A549 (cell line): ENCODE measurements at regions not wholly inside any gene's neighbourhood (a gene's known extent, or its start where the extent isn't known, plus 50 kb on each side); places are given as distances from the start of the nearest gene placed in this dataset.

Source experiments
- ATAC-seq, 2 experiments: fragments of 200-7000 bp in 1 of 2; fragments of >200 bp in 1 of 2; cut with Nextera tagmentation in 1 of 2; cut with Tn5 transposase in 1 of 2; 3 replicates each; pipeline versions ENCODE4 v1.8.0 to v1.9.1; 2018 to 2020; ENCODE audit warnings: mild to moderate bottlenecking in 1 of 2, moderate library complexity in 1 of 2
- CTCF ChIA-PET: fragments of 300-600 bp; sonication (Branson Sonifier 250); formaldehyde crosslinking; extraction: SDS; loops from one replicate; lab custom pipeline; 2021; ENCODE audit warnings: antibody characterized with exemption, inconsistent platforms; lab: Yijun Ruan, JAX
- POLR2A ChIA-PET: fragments of 350-600 bp; formaldehyde crosslinking; extraction: SDS; loops from one replicate; lab custom pipeline; 2021; ENCODE audit warnings: antibody characterized with exemption, inconsistent platforms; lab: Yijun Ruan, JAX
- DNase-seq, 2 experiments: peaks; one replicate each; pipeline versions ENCODE4 v3.0.0 to v3.0.0-alpha.2; 2011 to 2016; ENCODE audit warnings: low read depth in 1 of 2, low spot score in 1 of 2
- FAIRE-seq: peaks from 2 replicates; lab custom pipeline; 2011; peaks lifted over from hg19 to GRCh38; lab: Jason Lieb, UNC
- H3K27ac ChIP-seq, 2 experiments: fragments of >200 bp; sonication (Bioruptor Twin); formaldehyde crosslinking; 3 replicates each; pipeline ENCODE4 v1.5.1; 2016 to 2017
- H3K4me1 ChIP-seq: fragments of >200 bp; sonication (Bioruptor Twin); formaldehyde crosslinking; 3 replicates; pipeline ENCODE4 v1.6.1; 2016
- H3K4me2 ChIP-seq: fragments of >200 bp; sonication (Bioruptor Twin); formaldehyde crosslinking; 3 replicates; pipeline ENCODE4 v1.6.1; 2016
- H3K4me3 ChIP-seq: fragments of >200 bp; sonication (Bioruptor Twin); formaldehyde crosslinking; 3 replicates; pipeline ENCODE4 v1.5.1; 2016
- H3K9me3 ChIP-seq: fragments of >200 bp; sonication (Bioruptor Twin); formaldehyde crosslinking; 3 replicates; pipeline ENCODE4 v1.6.1; 2016
- ATOH8 ChIP-seq: fragments of 250-450 bp; sonication (Bioruptor Pico); IDR thresholded peaks from 2 replicates; pipeline ENCODE4 v1.5.0; 2020; ENCODE audit warnings: low read depth, mild to moderate bottlenecking, moderate library complexity
- BCL3 ChIP-seq: fragments of >200 bp; sonication (Bioruptor Twin); formaldehyde crosslinking; IDR thresholded peaks from 3 replicates; pipeline ENCODE4 v1.6.1; 2016
- CBX2 ChIP-seq: fragments of 200-600 bp; sonication (generic); IDR thresholded peaks from 2 replicates; pipeline ENCODE4 v1.6.1; 2016; ENCODE audit warnings: low read depth, mild to moderate bottlenecking, borderline replicate concordance
- CEBPB ChIP-seq, 2 experiments: fragments of >200 bp in 1 of 2; sonication (Bioruptor Twin) in 1 of 2; formaldehyde crosslinking in 1 of 2; IDR thresholded peaks; 2 replicates each; pipeline ENCODE4 v1.6.1; 2012 to 2016
- E2F6 ChIP-seq: IDR thresholded peaks from 2 replicates; pipeline ENCODE4 v1.6.1; 2012; ENCODE audit warnings: low read depth, borderline replicate concordance
- FOSB ChIP-seq: fragments of 250-450 bp; sonication (Bioruptor Pico); IDR thresholded peaks from 2 replicates; pipeline ENCODE4 v1.5.0; 2020; ENCODE audit warnings: mild to moderate bottlenecking, moderate library complexity
- FOXS1 ChIP-seq: fragments of 250-450 bp; sonication (Bioruptor Pico); IDR thresholded peaks from 2 replicates; pipeline ENCODE4 v1.5.0; 2020; ENCODE audit warnings: mild to moderate bottlenecking, moderate library complexity
- HDAC2 ChIP-seq: fragments of 200-600 bp; sonication (generic); IDR thresholded peaks from 2 replicates; pipeline ENCODE4 v1.6.1; 2016
- JUN ChIP-seq, 2 experiments: fragments of >200 bp; sonication (Bioruptor Twin); formaldehyde crosslinking; IDR thresholded peaks; 2 replicates in 1 of 2; 3 replicates in 1 of 2; pipeline ENCODE4 v1.6.1; 2016 to 2017
- JUNB ChIP-seq: fragments of >200 bp; sonication (Bioruptor Twin); formaldehyde crosslinking; IDR thresholded peaks from 2 replicates; pipeline ENCODE4 v1.6.1; 2016
- KDM1A ChIP-seq: fragments of 200-600 bp; sonication (generic); IDR thresholded peaks from 2 replicates; pipeline ENCODE4 v1.6.1; 2016; ENCODE audit warnings: low read depth, mild to moderate bottlenecking
- KDM5A ChIP-seq: fragments of 200-600 bp; sonication (generic); IDR thresholded peaks from 2 replicates; pipeline ENCODE4 v1.6.1; 2016; ENCODE audit warnings: antibody characterized with exemption, mild to moderate bottlenecking
- MAZ ChIP-seq: fragments of 150-350 bp; IDR thresholded peaks from 2 replicates; pipeline ENCODE4 v1.6.1; 2014; ENCODE audit warnings: antibody characterized with exemption, low read depth, low read length, borderline replicate concordance
- NFE2L2 ChIP-seq: fragments of 150-350 bp; conservative IDR thresholded peaks from 2 replicates; pipeline ENCODE4 v1.6.1; 2014; ENCODE audit warnings: low read length
- NPAS2 ChIP-seq: fragments of 250-450 bp; sonication (Bioruptor Pico); IDR thresholded peaks from 2 replicates; pipeline ENCODE4 v1.8.0; 2022; ENCODE audit warnings: mild to moderate bottlenecking, moderate library complexity, borderline replicate concordance
- PBX3 ChIP-seq: IDR thresholded peaks from 2 replicates; pipeline ENCODE4 v1.6.1; 2012
- PHF8 ChIP-seq: fragments of 200-600 bp; sonication (generic); IDR thresholded peaks from 2 replicates; pipeline ENCODE4 v1.6.1; 2016; ENCODE audit warnings: low read depth, mild to moderate bottlenecking, antibody characterized with exemption, moderate library complexity, borderline replicate concordance
- POLR2A ChIP-seq: IDR thresholded peaks from 2 replicates; pipeline ENCODE4 v1.6.1; 2012; ENCODE audit warnings: mild to moderate bottlenecking, low read length
- POLR2AphosphoS2 ChIP-seq: conservative IDR thresholded peaks from 2 replicates; pipeline ENCODE4 v1.6.1; 2012; ENCODE audit warnings: low read length, improper control_type of control experiment, inconsistent platforms
- RNF2 ChIP-seq: fragments of 200-600 bp; sonication (generic); IDR thresholded peaks from 2 replicates; pipeline ENCODE4 v1.6.1; 2016; ENCODE audit warnings: low read depth, mild to moderate bottlenecking, antibody characterized with exemption, moderate library complexity, borderline replicate concordance
- SMC3 ChIP-seq: fragments of >200 bp; sonication (Bioruptor Twin); formaldehyde crosslinking; IDR thresholded peaks from 3 replicates; pipeline ENCODE4 v1.6.1; 2018; ENCODE audit warnings: inconsistent platforms
- SREBF2 ChIP-seq: fragments of 450-650 bp; IDR thresholded peaks from 2 replicates; pipeline ENCODE4 v1.6.1; 2014; ENCODE audit warnings: mild to moderate bottlenecking, moderate library complexity
- ZFP36 ChIP-seq: fragments of 450-650 bp; IDR thresholded peaks from 2 replicates; pipeline ENCODE4 v1.6.1; 2014; ENCODE audit warnings: borderline replicate concordance; ENCODE audit not compliant: partially characterized antibody
- ZNF302 ChIP-seq: fragments of 250-450 bp; sonication (Bioruptor Pico); IDR thresholded peaks from 2 replicates; pipeline ENCODE4 v1.9.0; 2021; ENCODE audit warnings: inconsistent platforms, mild to moderate bottlenecking, moderate library complexity
- WGBS: methylation state at CpG from one replicate; pipeline ENCODE4 v1.1.6; 2017; ENCODE audit errors: missing lambda C conversion rate; 5-methylcytosine and 5-hydroxymethylcytosine counted together

GRCh38 chr16:55225972-55226542 lies 97.9 kb upstream of the IRX6 start:
- CTCF ChIA-PET, result no interaction called here
- POLR2A ChIA-PET, result no interaction called here
- FAIRE-seq (no peak), ATAC-seq (no peak), DNase-seq (no peak)
- Histone ChIP-seq H3K4me3 (no peak overlapping the region), H3K9me3 (peaks cover 6% of the 10 kb centered on the region; the same call in 1 of the 3 replicates), H3K4me2 (no peak overlapping the region), H3K27ac (no peak overlapping the region), H3K4me1 (no peaks in the 10 kb centered on the region)
- TF ChIP-seq PBX3 (no peak), NFE2L2 (no peak)
- WGBS, result 20% methylated on average over 5 of the region's 5 CpGs

GRCh38 chr16:55232822-55233221 lies 91.2 kb upstream of the IRX6 start:
- WGBS, result 28% methylated on average over 7 of the region's 7 CpGs
- TF ChIP-seq PBX3 (no peak), FOSB (CRISPR knock-in tag) (no peak), SREBF2 (no peak), JUN (IDR thresholded peaks at IDR 0.05) (no peak), HDAC2 (no peak), CEBPB (IDR thresholded peaks at IDR 0.05) (no peak), E2F6 (no peak), MAZ (no peak), KDM5A (no peak), FOXS1 (CRISPR knock-in tag) (no peak), ZNF302 (CRISPR knock-in tag) (no peak), RNF2 (no peak), POLR2A (no peak), NPAS2 (CRISPR knock-in tag) (no peak), CBX2 (no peak)
- Histone ChIP-seq H3K4me1 (no peaks in the 10 kb centered on the region), H3K27ac (no peak overlapping the region), H3K9me3 (no peaks in the 10 kb centered on the region), H3K4me2 (no peak overlapping the region), H3K4me3 (no peak overlapping the region)
- POLR2A ChIA-PET, result no interaction called here
- DNase-seq (no peak), FAIRE-seq (no peak), ATAC-seq (no peak)
- CTCF ChIA-PET, result no interaction called here

GRCh38 chr16:55233464-55233863 lies 90.5 kb upstream of the IRX6 start:
- H3K4me1 ChIP-seq, result no peaks in the 10 kb centered on the region
- 0% methylated on average over 1 of the region's 1 CpG for WGBS
- no peak overlapping the region for H3K4me3 ChIP-seq
- H3K27ac ChIP-seq, result no peak overlapping the region
- FAIRE-seq (no peak), DNase-seq (no peak), ATAC-seq (no peak)
- no peak overlapping the region for H3K4me2 ChIP-seq
- no peaks in the 10 kb centered on the region for H3K9me3 ChIP-seq
- TF ChIP-seq POLR2AphosphoS2, result no peak
- no peak for TF ChIP-seq POLR2A
- TF ChIP-seq JUNB, result no peak
- no peak for TF ChIP-seq ZFP36
- no peak for TF ChIP-seq KDM1A
- no peak for TF ChIP-seq ATOH8 (CRISPR knock-in tag)
- no peak for TF ChIP-seq BCL3
- TF ChIP-seq RNF2, result no peak
- no peak for TF ChIP-seq SMC3
- TF ChIP-seq PHF8, result no peak
- CTCF ChIA-PET, result no interaction called here
- POLR2A ChIA-PET, result no interaction called here
